ENCODE measurements at regions not wholly inside any gene's neighbourhood (a gene's known extent, or its start where the extent isn't known, plus 50 kb on each side); places are given as distances from the start of the nearest gene placed in this dataset.
"Not testable (repeated sequence)": the region's sequence is repeated elsewhere in the genome, so short reads cannot be mapped to it uniquely, and the experiment has no call there.

GRCh38 chr3:106144030-106144429, 275.2 kb upstream of the CBLB start:
- H3K4me1 ChIP-seq, result no peaks in the 10 kb centered on the region
- H3K27ac ChIP-seq, result no peak overlapping the region
- no peak for DNase-seq
- H3K4me3 ChIP-seq, result no peak overlapping the region
- no peaks in the 10 kb centered on the region for H3K9me3 ChIP-seq
- ATAC-seq, result no peak
- TF ChIP-seq CTCF (IDR thresholded peaks at IDR 0.05), result no peak
- intact Hi-C loops (cut with DNase I), result no loop called here
- H3K36me3 ChIP-seq, result no peaks in the 10 kb centered on the region
- no peaks in the 10 kb centered on the region for H3K27me3 ChIP-seq

DNA sequence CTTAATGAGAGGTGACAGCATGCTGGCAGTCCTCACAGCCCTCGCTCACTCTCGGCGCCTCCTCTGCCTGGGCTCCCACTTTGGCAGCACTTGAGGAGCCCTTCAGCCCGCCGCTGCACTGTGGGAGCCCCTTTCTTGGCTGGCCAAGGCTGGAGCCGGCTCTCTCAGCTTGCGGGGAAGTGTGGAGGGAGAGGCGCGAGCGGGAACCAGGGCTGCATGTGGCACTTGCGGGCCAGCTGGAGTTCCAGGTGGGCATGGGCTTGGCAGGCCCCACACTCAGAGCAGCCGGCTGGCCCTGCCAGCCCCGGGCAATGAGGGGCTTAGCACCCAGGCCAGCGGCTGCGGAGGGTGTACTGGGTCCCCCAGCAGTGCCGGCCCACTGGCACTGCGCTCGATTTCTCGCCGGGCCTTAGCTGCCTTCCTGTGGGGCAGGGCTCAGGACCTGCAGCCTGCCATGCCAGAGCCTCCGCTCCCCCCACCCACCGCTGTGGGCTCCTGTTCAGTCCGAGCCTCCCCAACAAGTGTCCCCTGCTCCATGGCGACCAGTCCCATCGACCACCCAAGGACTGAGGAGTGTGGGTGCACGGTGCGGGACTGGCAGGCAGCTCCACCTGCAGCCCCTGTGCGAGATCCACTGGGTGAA, 279.7 kb upstream of the CBLB start:
- intact Hi-C loops (cut with DNase I); H3K4me1 ChIP-seq; H3K36me3 ChIP-seq; H3K27ac ChIP-seq; H3K9me3 ChIP-seq; DNase-seq; H3K27me3 ChIP-seq; H3K4me3 ChIP-seq; ATAC-seq: not testable (repeated sequence)

GRCh38 chr3:106157411-106157810, 288.6 kb upstream of the CBLB start:
- intact Hi-C loops (cut with DNase I), result no loop called here
- ATAC-seq (no peak), DNase-seq (no peak)
- Histone ChIP-seq H3K4me3 (no peak overlapping the region), H3K9me3 (no peaks in the 10 kb centered on the region), H3K27me3 (no peaks in the 10 kb centered on the region), H3K4me1 (no peaks in the 10 kb centered on the region), H3K36me3 (no peaks in the 10 kb centered on the region), H3K27ac (no peak overlapping the region)
- no peak for TF ChIP-seq CTCF (IDR thresholded peaks at IDR 0.05)

GRCh38 chr3:106160396-106160795, 291.6 kb upstream of the CBLB start:
- Histone ChIP-seq H3K27ac (no peak overlapping the region), H3K27me3 (no peaks in the 10 kb centered on the region), H3K4me1 (no peaks in the 10 kb centered on the region), H3K36me3 (no peaks in the 10 kb centered on the region), H3K9me3 (no peaks in the 10 kb centered on the region), H3K4me3 (no peak overlapping the region)
- DNase-seq (no peak), ATAC-seq (no peak)
- TF ChIP-seq CTCF (IDR thresholded peaks at IDR 0.05), result no peak
- intact Hi-C loops (cut with DNase I), result no loop called here

GRCh38 chr3:106161246-106161645, 292.4 kb upstream of the CBLB start:
- intact Hi-C loops (cut with DNase I), result no loop called here
- no peak overlapping the region for H3K4me3 ChIP-seq
- H3K9me3 ChIP-seq, result no peaks in the 10 kb centered on the region
- H3K27ac ChIP-seq, result no peak overlapping the region
- no peaks in the 10 kb centered on the region for H3K36me3 ChIP-seq
- ATAC-seq, result no peak
- no peaks in the 10 kb centered on the region for H3K4me1 ChIP-seq
- no peak for DNase-seq
- H3K27me3 ChIP-seq, result no peaks in the 10 kb centered on the region
- no peak for TF ChIP-seq CTCF (IDR thresholded peaks at IDR 0.05)

DNA sequence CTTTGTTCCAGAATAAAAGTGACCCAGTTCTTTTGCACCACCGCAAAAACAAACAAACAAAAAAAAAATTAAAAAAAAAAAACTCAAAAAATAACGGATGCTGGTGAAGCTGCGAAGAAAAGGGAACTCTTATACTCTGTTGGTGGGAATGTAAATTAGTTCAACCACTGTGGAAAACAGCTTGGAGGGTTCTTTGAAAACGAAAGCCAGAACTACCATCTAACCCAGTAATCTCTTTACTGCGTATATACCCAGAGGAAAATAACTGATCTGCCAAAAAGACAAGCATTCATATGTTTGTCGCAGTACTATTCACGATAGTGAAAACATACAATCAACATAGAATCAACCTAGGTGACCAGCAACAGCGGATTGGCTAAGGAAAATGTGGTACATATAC, 298.9 kb upstream of the CBLB start:
- no peaks in the 10 kb centered on the region for H3K9me3 ChIP-seq
- no peak overlapping the region for H3K27ac ChIP-seq
- no peak for TF ChIP-seq CTCF (IDR thresholded peaks at IDR 0.05)
- ATAC-seq (no peak), DNase-seq (no peak)
- intact Hi-C loops (cut with DNase I), result no loop called here
- no peaks in the 10 kb centered on the region for H3K36me3 ChIP-seq
- H3K27me3 ChIP-seq, result no peaks in the 10 kb centered on the region
- no peak overlapping the region for H3K4me3 ChIP-seq
- H3K4me1 ChIP-seq, result no peaks in the 10 kb centered on the region
